Mesothelial cell of epicardium (in vitro differentiated cells): ENCODE measurements at regions not wholly inside any gene's neighbourhood (a gene's known extent, or its start where the extent isn't known, plus 50 kb on each side); places are given as distances from the start of the nearest gene placed in this dataset.
"Not testable (repeated sequence)": the region's sequence is repeated elsewhere in the genome, so short reads cannot be mapped to it uniquely, and the experiment has no call there.

ENCODE experiments used
- DNase-seq, 2 experiments: peaks; one replicate each; pipeline ENCODE4 v3.0.0; 2021; ENCODE audit warnings: low spot score in 2 of 2; ENCODE audit not compliant: unreplicated experiment in 2 of 2
- H3K27ac Mint-ChIP-seq: 2 replicates; pipeline ENCODE4 v1.8.0; 2021; ENCODE audit warnings: mixed read lengths
- H3K27me3 Mint-ChIP-seq: 2 replicates; pipeline ENCODE4 v1.8.0; 2021; ENCODE audit warnings: low read depth, mixed read lengths
- H3K36me3 Mint-ChIP-seq: 2 replicates; pipeline ENCODE4 v1.8.0; 2021; ENCODE audit warnings: mixed read lengths
- H3K4me1 Mint-ChIP-seq: 2 replicates; pipeline ENCODE4 v1.8.0; 2021; ENCODE audit warnings: mixed read lengths
- H3K4me3 Mint-ChIP-seq: 2 replicates; pipeline ENCODE4 v1.8.0; 2021; ENCODE audit warnings: mild to moderate bottlenecking, moderate library complexity, mixed read lengths
- H3K9me3 Mint-ChIP-seq: 2 replicates; pipeline ENCODE4 v1.8.0; 2021; ENCODE audit warnings: mixed read lengths
- CTCF ChIP-seq: fragments of 200-600 bp; sonication (generic); IDR thresholded peaks from one replicate; pipeline ENCODE4 v1.5.0; 2021; ENCODE audit warnings: antibody characterized with exemption; ENCODE audit not compliant: unreplicated experiment

GRCh38 chr15:30770759-30771158 is 133.0 kb upstream of the FAN1 start:
- no peak overlapping the region for H3K4me3 Mint-ChIP-seq
- H3K4me1 Mint-ChIP-seq, result peaks cover 3% of the 10 kb centered on the region
- no peak for DNase-seq
- no peak overlapping the region for H3K27ac Mint-ChIP-seq
- peaks cover 9% of the 10 kb centered on the region for H3K9me3 Mint-ChIP-seq
- H3K27me3 Mint-ChIP-seq, result no peaks in the 10 kb centered on the region
- peaks cover 17% of the 10 kb centered on the region for H3K36me3 Mint-ChIP-seq
- no peak for TF ChIP-seq CTCF

- TF ChIP-seq CTCF, result no peak
- Mint-ChIP-seq H3K27ac (no peak overlapping the region), H3K4me3 (no peak overlapping the region), H3K36me3 (no peaks in the 10 kb centered on the region), H3K4me1 (no peaks in the 10 kb centered on the region), H3K27me3 (peaks cover 6% of the 10 kb centered on the region), H3K9me3 (peaks cover 17% of the 10 kb centered on the region)
- DNase-seq, result no peak
Measured at GRCh38 chr15:30783019-30783418, 120.7 kb upstream of the FAN1 start.

- no peak overlapping the region for H3K4me3 Mint-ChIP-seq
- no peak for TF ChIP-seq CTCF
- no peak for DNase-seq
- peaks cover 17% of the 10 kb centered on the region for H3K27me3 Mint-ChIP-seq
- H3K4me1 Mint-ChIP-seq, result no peaks in the 10 kb centered on the region
- H3K36me3 Mint-ChIP-seq, result no peaks in the 10 kb centered on the region
- H3K9me3 Mint-ChIP-seq, result no peaks in the 10 kb centered on the region
- H3K27ac Mint-ChIP-seq, result no peak overlapping the region
Measured at GRCh38 chr15:30788595-30788994, 115.1 kb upstream of the FAN1 start.

- no peaks in the 10 kb centered on the region for H3K36me3 Mint-ChIP-seq
- H3K4me3 Mint-ChIP-seq, result no peak overlapping the region
- no peaks in the 10 kb centered on the region for H3K4me1 Mint-ChIP-seq
- H3K27me3 Mint-ChIP-seq, result peaks cover 17% of the 10 kb centered on the region
- H3K9me3 Mint-ChIP-seq, result no peaks in the 10 kb centered on the region
- DNase-seq, result no peak
- H3K27ac Mint-ChIP-seq, result no peak overlapping the region
- TF ChIP-seq CTCF, result no peak
Measured at GRCh38 chr15:30791239-30792175, 112.2 kb upstream of the FAN1 start.

- H3K27ac Mint-ChIP-seq, H3K36me3 Mint-ChIP-seq, DNase-seq, H3K4me1 Mint-ChIP-seq, H3K4me3 Mint-ChIP-seq, H3K9me3 Mint-ChIP-seq: not testable (repeated sequence)
- peaks cover 11% of the 10 kb centered on the region for H3K27me3 Mint-ChIP-seq
Measured at GRCh38 chr15:30792843-30793242, 110.9 kb upstream of the FAN1 start.

GRCh38 chr15:30794388-30794787 is 109.3 kb upstream of the FAN1 start:
- H3K9me3 Mint-ChIP-seq, result no peaks in the 10 kb centered on the region
- H3K4me1 Mint-ChIP-seq, result no peaks in the 10 kb centered on the region
- no peak overlapping the region for H3K27ac Mint-ChIP-seq
- H3K4me3 Mint-ChIP-seq, result no peak overlapping the region
- H3K27me3 Mint-ChIP-seq, result no peaks in the 10 kb centered on the region
- no peak for TF ChIP-seq CTCF
- no peaks in the 10 kb centered on the region for H3K36me3 Mint-ChIP-seq
- DNase-seq, result no peak

- DNase-seq, H3K27me3 Mint-ChIP-seq, H3K4me3 Mint-ChIP-seq, H3K4me1 Mint-ChIP-seq, H3K9me3 Mint-ChIP-seq, H3K36me3 Mint-ChIP-seq, H3K27ac Mint-ChIP-seq: not testable (repeated sequence)
Measured at GRCh38 chr15:30799565-30799964, 104.2 kb upstream of the FAN1 start.

- not testable (repeated sequence) for H3K4me1 Mint-ChIP-seq, H3K4me3 Mint-ChIP-seq
Measured at GRCh38 chr15:30801140-30801895, 102.4 kb upstream of the FAN1 start.

More at GRCh38 chr15:30801140-30801895, 102.4 kb upstream of the FAN1 start:
- H3K27ac Mint-ChIP-seq, H3K36me3 Mint-ChIP-seq, H3K9me3 Mint-ChIP-seq, H3K27me3 Mint-ChIP-seq: not testable (repeated sequence)
- peak in 1 of 2 experiments; percentile 46 for DNase-seq
